ENCODE measurements at regions not wholly inside any gene's neighbourhood (a gene's known extent, or its start where the extent isn't known, plus 50 kb on each side); places are given as distances from the start of the nearest gene placed in this dataset.

DNA sequence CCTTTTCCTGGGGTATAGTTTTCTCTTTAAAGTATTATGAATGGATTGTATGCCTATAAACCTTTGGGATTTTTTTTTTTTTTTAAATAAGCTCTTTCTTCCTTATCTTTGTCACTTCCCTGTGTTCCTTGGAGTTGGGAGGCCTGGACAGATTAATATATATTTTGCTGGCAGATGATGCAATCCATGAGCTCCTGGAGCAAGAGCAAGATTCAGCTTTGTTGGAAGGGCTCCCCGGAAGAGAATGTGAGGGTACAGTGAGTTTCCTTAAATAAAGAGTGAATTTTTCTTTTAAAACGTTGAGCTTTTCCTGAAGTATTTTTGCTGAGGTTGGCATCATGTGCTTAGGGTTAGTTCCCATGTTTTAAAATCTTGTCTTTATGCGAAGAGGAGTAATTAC is 98.7 kb upstream of the SLC28A3 start:
- no peaks in the 10 kb centered on the region for H3K27me3 ChIP-seq (ENCODE audit: control insufficient read depth, insufficient read depth, low read length)
- no peaks in the 10 kb centered on the region for H4K20me1 ChIP-seq (ENCODE audit: control insufficient read depth, extremely low read depth, insufficient read depth, low read length)
- no peaks in the 10 kb centered on the region for H3K4me1 ChIP-seq (ENCODE audit: control insufficient read depth, extremely low read depth, insufficient read depth, low read length)
- H3K36me3 ChIP-seq (ENCODE audit: control insufficient read depth, insufficient read depth, low read length): no peaks in the 10 kb centered on the region
- TF ChIP-seq, protein P1, sequence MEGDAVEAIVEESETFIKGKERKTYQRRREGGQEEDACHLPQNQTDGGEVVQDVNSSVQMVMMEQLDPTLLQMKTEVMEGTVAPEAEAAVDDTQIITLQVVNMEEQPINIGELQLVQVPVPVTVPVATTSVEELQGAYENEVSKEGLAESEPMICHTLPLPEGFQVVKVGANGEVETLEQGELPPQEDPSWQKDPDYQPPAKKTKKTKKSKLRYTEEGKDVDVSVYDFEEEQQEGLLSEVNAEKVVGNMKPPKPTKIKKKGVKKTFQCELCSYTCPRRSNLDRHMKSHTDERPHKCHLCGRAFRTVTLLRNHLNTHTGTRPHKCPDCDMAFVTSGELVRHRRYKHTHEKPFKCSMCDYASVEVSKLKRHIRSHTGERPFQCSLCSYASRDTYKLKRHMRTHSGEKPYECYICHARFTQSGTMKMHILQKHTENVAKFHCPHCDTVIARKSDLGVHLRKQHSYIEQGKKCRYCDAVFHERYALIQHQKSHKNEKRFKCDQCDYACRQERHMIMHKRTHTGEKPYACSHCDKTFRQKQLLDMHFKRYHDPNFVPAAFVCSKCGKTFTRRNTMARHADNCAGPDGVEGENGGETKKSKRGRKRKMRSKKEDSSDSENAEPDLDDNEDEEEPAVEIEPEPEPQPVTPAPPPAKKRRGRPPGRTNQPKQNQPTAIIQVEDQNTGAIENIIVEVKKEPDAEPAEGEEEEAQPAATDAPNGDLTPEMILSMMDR (conservative IDR thresholded peaks at IDR 0.05 in 1 of 2, IDR thresholded peaks at IDR 0.05 in 1 of 2; ENCODE audit: low read depth in 1 of 2, low read length in 2 of 2): no peak
- TF ChIP-seq EZH2 (IDR thresholded peaks at IDR 0.05; ENCODE audit: low read length, missing control alignments): no peak
- peak in 1 of 2 donors; percentile 36 for DNase-seq (ENCODE audit: low read depth in 2 of 2)
- no peaks in the 10 kb centered on the region for H3K9me3 ChIP-seq (ENCODE audit: control insufficient read depth, insufficient read depth, low read depth, low read length)
- no peak overlapping the region for H3K9ac ChIP-seq (ENCODE audit: insufficient read depth, low read length)
- H3K4me3 ChIP-seq (replicated peaks in 1 of 4; ENCODE audit: control extremely low read depth in 1 of 4, insufficient read depth in 1 of 4, low read depth in 3 of 4, low read length in 4 of 4): no peak overlapping the region
- H2AFZ ChIP-seq (ENCODE audit: low read length): no peak overlapping the region
- no peaks in the 10 kb centered on the region for H3K79me2 ChIP-seq (ENCODE audit: control insufficient read depth, insufficient read depth, low read length)
- H3K4me2 ChIP-seq (ENCODE audit: extremely low read depth, insufficient read depth, low read length): no peak overlapping the region
- H3K27ac ChIP-seq (ENCODE audit: insufficient read depth, low read length): no peak overlapping the region

DNA sequence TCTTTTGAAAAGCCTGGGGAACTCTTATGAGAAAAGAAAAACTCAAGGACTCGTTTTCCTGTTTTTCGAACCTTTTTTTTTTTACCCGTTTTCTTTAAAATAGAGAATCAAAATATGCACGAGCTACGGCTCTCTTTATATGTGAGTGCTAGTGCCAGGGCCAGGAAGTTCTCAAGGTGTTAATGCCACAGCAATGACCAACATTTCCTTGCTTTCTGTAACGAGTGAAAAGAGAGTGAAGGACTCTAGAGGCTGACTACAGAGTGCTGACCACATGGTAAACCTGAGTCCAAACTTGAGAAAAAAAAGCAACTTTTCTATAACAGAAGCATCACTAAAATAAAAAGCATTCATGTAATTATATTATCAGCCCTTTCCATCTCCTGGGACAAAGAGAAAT is 102.2 kb upstream of the SLC28A3 start:
- Histone ChIP-seq H3K4me1 (ENCODE audit: control insufficient read depth, extremely low read depth, insufficient read depth, low read length) (no peaks in the 10 kb centered on the region), H3K9me3 (ENCODE audit: control insufficient read depth, insufficient read depth, low read depth, low read length) (no peaks in the 10 kb centered on the region), H3K27ac (ENCODE audit: insufficient read depth, low read length) (no peak overlapping the region), H4K20me1 (ENCODE audit: control insufficient read depth, extremely low read depth, insufficient read depth, low read length) (no peaks in the 10 kb centered on the region), H3K27me3 (ENCODE audit: control insufficient read depth, insufficient read depth, low read length) (no peaks in the 10 kb centered on the region), H3K9ac (ENCODE audit: insufficient read depth, low read length) (no peak overlapping the region), H3K4me2 (ENCODE audit: extremely low read depth, insufficient read depth, low read length) (no peak overlapping the region), H3K79me2 (ENCODE audit: control insufficient read depth, insufficient read depth, low read length) (no peaks in the 10 kb centered on the region), H3K36me3 (ENCODE audit: control insufficient read depth, insufficient read depth, low read length) (no peaks in the 10 kb centered on the region), H2AFZ (ENCODE audit: low read length) (no peak overlapping the region), H3K4me3 (replicated peaks in 1 of 4; ENCODE audit: control extremely low read depth in 1 of 4, insufficient read depth in 1 of 4, low read depth in 3 of 4, low read length in 4 of 4) (no peak overlapping the region)
- no peak for DNase-seq (ENCODE audit: low read depth in 2 of 2)
- TF ChIP-seq, protein P1 (conservative IDR thresholded peaks at IDR 0.05 in 1 of 2, IDR thresholded peaks at IDR 0.05 in 1 of 2; ENCODE audit: low read depth in 1 of 2, low read length in 2 of 2): no peak
- TF ChIP-seq EZH2 (IDR thresholded peaks at IDR 0.05; ENCODE audit: low read length, missing control alignments): no peak

DNA sequence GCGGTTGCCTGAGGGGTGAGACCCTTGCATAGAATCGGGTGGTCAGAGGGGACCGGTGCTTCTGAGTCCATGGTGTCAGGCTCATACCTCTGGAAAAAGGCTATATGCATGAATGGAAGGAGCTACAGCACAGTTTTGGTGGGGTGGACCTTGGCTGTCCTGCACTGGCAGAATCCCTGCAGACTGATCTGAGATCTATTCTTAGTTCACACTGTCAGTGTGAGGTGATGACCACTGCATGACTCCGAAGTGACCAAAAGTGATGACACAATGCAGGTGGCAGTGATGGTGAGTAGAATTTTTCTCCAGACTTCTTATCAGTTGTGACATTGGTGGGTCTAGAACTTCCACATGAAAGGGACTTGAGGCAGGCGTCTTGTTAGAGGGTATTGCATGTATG is 105.2 kb upstream of the SLC28A3 start:
- Histone ChIP-seq H3K36me3 (ENCODE audit: control insufficient read depth, insufficient read depth, low read length) (no peaks in the 10 kb centered on the region), H3K9me3 (ENCODE audit: control insufficient read depth, insufficient read depth, low read depth, low read length) (no peaks in the 10 kb centered on the region), H3K4me1 (ENCODE audit: control insufficient read depth, extremely low read depth, insufficient read depth, low read length) (no peaks in the 10 kb centered on the region), H3K9ac (ENCODE audit: insufficient read depth, low read length) (no peak overlapping the region), H4K20me1 (ENCODE audit: control insufficient read depth, extremely low read depth, insufficient read depth, low read length) (no peaks in the 10 kb centered on the region), H3K27me3 (ENCODE audit: control insufficient read depth, insufficient read depth, low read length) (no peaks in the 10 kb centered on the region), H3K27ac (ENCODE audit: insufficient read depth, low read length) (no peak overlapping the region), H3K79me2 (ENCODE audit: control insufficient read depth, insufficient read depth, low read length) (no peaks in the 10 kb centered on the region), H3K4me2 (ENCODE audit: extremely low read depth, insufficient read depth, low read length) (no peak overlapping the region), H2AFZ (ENCODE audit: low read length) (no peak overlapping the region), H3K4me3 (replicated peaks in 1 of 4; ENCODE audit: control extremely low read depth in 1 of 4, insufficient read depth in 1 of 4, low read depth in 3 of 4, low read length in 4 of 4) (no peak overlapping the region)
- TF ChIP-seq EZH2 (IDR thresholded peaks at IDR 0.05; ENCODE audit: low read length, missing control alignments): no peak
- TF ChIP-seq, protein P1 (conservative IDR thresholded peaks at IDR 0.05 in 1 of 2, IDR thresholded peaks at IDR 0.05 in 1 of 2; ENCODE audit: low read depth in 1 of 2, low read length in 2 of 2): no peak
- no peak for DNase-seq (ENCODE audit: low read depth in 2 of 2)

Data from fibroblast of lung (primary cell).